ENCODE measurements at regions not wholly inside any gene's neighbourhood (a gene's known extent, or its start where the extent isn't known, plus 50 kb on each side); places are given as distances from the start of the nearest gene placed in this dataset.

DNA sequence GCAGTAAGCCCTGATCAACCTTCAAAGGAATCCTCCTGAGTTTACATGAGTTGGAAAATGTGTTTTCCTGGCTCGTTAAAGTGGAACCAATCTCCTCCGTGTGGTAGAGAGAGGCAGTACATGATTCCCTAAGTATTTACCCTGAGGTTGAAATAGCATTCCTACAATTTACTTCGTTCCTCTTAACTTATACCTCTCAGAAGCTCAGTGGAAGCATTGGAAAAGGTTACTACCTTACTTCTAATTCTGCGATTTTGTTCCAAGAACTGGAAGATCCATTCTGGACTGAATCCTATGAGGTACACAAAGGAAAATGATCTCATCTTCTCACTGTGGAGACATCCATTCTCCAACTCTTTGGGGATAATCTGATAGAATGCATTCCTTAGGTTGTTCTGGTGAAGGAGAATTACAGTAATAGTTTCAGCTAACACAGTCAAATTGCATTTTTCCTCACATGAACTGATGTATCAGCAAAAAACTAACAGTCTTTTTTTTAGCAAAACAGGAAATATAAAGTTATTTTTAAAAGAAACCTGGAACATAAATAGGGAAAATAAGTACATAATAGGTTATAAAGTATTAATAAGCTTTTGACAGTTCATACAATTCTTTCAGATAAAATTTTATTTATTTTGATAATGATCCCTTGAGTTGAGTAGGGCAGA, 475.6 kb downstream of the PDZRN4 start:
- intact Hi-C loops (cut with DNase I), result no loop called here
- no peaks in the 10 kb centered on the region for H3K9me3 ChIP-seq
- no peaks in the 10 kb centered on the region for H3K36me3 ChIP-seq
- no peaks in the 10 kb centered on the region for H3K27me3 ChIP-seq
- H3K4me3 ChIP-seq, result no peak overlapping the region
- no peaks in the 10 kb centered on the region for H3K4me1 ChIP-seq
- DNase-seq (ENCODE audit: low spot score in 2 of 2), result no peak
- H3K27ac ChIP-seq, result no peak overlapping the region
- TF ChIP-seq, protein P1, sequence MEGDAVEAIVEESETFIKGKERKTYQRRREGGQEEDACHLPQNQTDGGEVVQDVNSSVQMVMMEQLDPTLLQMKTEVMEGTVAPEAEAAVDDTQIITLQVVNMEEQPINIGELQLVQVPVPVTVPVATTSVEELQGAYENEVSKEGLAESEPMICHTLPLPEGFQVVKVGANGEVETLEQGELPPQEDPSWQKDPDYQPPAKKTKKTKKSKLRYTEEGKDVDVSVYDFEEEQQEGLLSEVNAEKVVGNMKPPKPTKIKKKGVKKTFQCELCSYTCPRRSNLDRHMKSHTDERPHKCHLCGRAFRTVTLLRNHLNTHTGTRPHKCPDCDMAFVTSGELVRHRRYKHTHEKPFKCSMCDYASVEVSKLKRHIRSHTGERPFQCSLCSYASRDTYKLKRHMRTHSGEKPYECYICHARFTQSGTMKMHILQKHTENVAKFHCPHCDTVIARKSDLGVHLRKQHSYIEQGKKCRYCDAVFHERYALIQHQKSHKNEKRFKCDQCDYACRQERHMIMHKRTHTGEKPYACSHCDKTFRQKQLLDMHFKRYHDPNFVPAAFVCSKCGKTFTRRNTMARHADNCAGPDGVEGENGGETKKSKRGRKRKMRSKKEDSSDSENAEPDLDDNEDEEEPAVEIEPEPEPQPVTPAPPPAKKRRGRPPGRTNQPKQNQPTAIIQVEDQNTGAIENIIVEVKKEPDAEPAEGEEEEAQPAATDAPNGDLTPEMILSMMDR (IDR thresholded peaks at IDR 0.05), result peak in 1 of 3 experiments; percentile 35

DNA sequence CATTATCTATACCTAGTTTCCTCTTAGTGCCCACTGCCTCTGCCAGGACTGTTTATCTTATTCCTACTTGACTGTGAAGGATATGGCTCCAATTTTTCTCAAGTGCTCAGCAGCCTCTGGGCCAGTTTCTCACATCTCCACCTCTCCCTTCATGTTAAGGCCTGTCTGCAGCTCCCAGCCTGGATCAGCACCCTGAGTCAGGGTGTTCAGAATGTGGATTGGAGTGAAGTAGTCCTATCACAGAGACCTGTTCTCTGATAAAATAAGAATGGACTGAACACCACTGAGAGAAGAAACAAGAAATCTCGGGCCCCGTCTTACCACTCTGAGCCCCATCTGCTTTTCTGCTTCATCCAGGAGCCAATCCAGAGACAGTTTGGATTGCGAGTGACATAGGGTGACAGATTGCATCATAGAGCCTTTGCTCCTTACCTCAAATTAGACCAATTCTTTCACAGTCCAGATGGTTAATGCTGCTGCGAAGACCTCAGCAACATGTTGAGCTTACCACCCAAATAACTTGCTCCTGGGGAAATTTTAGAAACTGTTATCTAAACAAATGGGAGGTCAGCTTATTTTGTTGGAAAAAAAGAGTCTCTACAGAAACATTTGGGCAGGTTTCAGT, 473.1 kb downstream of the PDZRN4 start:
- no peak for DNase-seq (ENCODE audit: low spot score in 2 of 2)
- Histone ChIP-seq H3K36me3 (no peaks in the 10 kb centered on the region), H3K4me1 (no peaks in the 10 kb centered on the region), H3K4me3 (no peak overlapping the region), H3K27me3 (no peaks in the 10 kb centered on the region), H3K27ac (no peak overlapping the region), H3K9me3 (no peaks in the 10 kb centered on the region)
- TF ChIP-seq, protein P1 (IDR thresholded peaks at IDR 0.05), result no peak
- intact Hi-C loops (cut with DNase I), result no loop called here

DNA sequence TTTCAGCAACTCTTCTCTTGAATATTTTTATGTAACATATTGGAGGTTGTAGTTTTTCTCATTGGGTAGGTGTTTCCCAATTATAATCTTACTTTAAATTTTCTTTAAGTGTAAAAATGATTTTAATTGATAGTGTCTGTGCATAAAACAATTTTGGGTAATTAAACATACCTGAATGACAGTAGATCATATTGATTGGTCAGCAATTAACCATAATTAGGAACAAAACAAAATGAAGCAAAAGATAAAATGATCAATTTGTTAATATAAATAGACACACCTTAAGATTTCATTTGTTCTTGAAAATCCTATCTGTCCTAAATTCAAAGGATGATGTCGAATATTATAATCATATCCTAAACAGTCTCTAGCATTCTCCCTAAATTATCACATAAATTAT, 468.3 kb downstream of the PDZRN4 start:
- DNase-seq (ENCODE audit: low spot score in 2 of 2), result no peak
- Histone ChIP-seq H3K36me3 (no peaks in the 10 kb centered on the region), H3K27ac (no peak overlapping the region), H3K4me1 (no peaks in the 10 kb centered on the region), H3K27me3 (no peaks in the 10 kb centered on the region), H3K9me3 (no peaks in the 10 kb centered on the region), H3K4me3 (no peak overlapping the region)
- intact Hi-C loops (cut with DNase I), result no loop called here
- TF ChIP-seq, protein P1 (IDR thresholded peaks at IDR 0.05), result no peak

DNA sequence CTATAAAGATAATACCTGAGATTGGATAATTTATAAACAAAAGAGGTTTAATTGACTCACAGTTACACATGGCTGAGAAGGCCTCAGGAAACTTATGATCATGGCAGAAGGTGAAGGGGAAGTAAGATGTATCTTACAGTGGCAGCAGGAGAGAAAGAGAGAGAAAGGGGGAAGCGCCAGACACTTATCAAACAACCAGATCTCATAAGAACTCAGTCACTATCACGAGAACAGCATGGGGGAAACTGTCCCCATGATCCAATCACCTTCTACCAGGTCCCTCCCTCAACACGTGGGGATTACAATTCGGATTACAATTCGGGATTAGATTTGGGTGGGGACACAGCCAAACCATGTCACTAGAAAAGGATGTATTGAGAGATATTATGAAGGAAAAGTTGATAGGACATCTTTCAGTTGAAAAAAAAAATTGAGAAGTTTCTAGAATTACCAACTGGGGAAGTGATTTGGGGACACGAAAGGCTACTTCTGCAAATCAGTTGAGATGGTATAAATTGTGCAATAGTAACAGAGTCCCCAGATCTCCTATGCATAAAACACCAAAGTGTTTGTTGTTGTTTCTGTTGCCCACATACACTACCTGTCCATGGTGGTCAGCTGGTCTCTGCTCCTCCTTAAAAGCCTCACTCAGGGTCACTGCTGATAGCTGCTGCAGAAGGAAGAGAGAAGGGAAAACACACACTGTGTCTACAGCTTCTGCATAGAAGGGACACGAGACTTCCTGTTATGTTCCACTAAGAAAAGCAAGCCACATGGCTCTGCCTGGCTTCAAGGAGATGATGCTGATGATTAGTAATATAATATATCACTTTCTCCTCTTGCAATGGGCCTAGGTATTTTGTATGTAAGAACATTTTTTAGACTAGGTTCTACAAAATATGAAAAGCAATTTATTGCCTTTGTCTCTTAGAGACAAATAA, 465.5 kb downstream of the PDZRN4 start:
- Histone ChIP-seq H3K9me3 (no peaks in the 10 kb centered on the region), H3K36me3 (no peaks in the 10 kb centered on the region), H3K27me3 (no peaks in the 10 kb centered on the region), H3K4me1 (no peaks in the 10 kb centered on the region), H3K27ac (no peak overlapping the region), H3K4me3 (no peak overlapping the region)
- no peak for DNase-seq (ENCODE audit: low spot score in 2 of 2)
- TF ChIP-seq, protein P1 (IDR thresholded peaks at IDR 0.05), result no peak
- intact Hi-C loops (cut with DNase I), result no loop called here

DNA sequence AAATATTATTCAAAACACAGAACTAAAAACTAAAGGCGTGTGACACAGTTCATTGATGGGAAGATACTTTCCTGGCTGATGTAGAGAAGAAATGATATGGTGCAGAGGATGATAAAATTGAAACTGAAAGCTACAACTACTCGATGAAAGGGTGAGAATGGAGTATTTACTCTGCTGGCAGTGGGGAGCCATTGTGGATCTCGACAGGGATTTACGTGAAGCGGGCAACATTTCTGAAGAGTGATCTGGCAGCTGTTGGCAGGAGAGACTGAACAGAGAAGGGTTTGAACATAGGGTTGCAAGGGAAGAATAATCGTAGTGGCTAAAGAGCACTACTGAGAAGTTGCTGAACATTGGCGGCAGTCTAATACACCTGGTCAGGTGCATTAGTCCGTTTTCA, 464.9 kb downstream of the PDZRN4 start:
- H3K27ac ChIP-seq, result no peak overlapping the region
- H3K27me3 ChIP-seq, result no peaks in the 10 kb centered on the region
- no peak for DNase-seq (ENCODE audit: low spot score in 2 of 2)
- TF ChIP-seq, protein P1 (IDR thresholded peaks at IDR 0.05), result no peak
- H3K4me1 ChIP-seq, result no peaks in the 10 kb centered on the region
- no peaks in the 10 kb centered on the region for H3K9me3 ChIP-seq
- intact Hi-C loops (cut with DNase I), result no loop called here
- no peaks in the 10 kb centered on the region for H3K36me3 ChIP-seq
- no peak overlapping the region for H3K4me3 ChIP-seq

Measured in ascending aorta (tissue), 2 donors.